ENCODE measurements at regions not wholly inside any gene's neighbourhood (a gene's known extent, or its start where the extent isn't known, plus 50 kb on each side); places are given as distances from the start of the nearest gene placed in this dataset.
"Not testable (repeated sequence)": the region's sequence is repeated elsewhere in the genome, so short reads cannot be mapped to it uniquely, and the experiment has no call there.

GRCh38 chr20:25997367-25998038 is 300.9 kb upstream of the ZNF337 start:
- DNase-seq; H3K9ac ChIP-seq (ENCODE audit: low read depth in 2 of 2, low read length in 2 of 2); H3K27ac ChIP-seq; H3K36me3 ChIP-seq; H3K9me3 ChIP-seq; H3K4me1 ChIP-seq; intact Hi-C loops (cut with DNase I); H3K4me3 ChIP-seq; H3K27me3 ChIP-seq: not testable (repeated sequence)

DNA sequence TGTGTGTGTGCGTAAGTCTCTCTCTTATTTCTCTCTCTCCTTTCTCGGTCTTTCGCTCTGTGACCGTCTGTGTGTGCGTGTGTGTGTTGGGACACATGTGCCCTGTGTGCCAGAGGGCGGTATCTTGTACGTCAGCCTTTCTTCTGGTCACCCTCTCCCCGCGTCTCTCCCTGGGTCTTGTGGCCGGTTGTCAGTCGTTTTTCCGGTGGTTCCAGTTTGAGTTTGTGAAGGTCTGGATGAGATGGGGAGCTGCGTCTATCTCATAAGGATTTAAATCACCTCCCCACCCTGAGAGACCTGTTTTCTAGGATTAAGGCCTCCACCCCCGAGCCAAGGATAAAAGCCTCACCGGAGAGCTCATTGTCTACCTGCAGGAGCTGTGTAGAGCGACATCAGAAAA is 295.5 kb upstream of the ZNF337 start:
- DNase-seq: no peak

GRCh38 chr20:25991756-25992130 is 295.1 kb upstream of the ZNF337 start:
- TF ChIP-seq CTCF (IDR thresholded peaks at IDR 0.05): no peak
- no peaks in the 10 kb centered on the region for H3K9me3 ChIP-seq
- H3K36me3 ChIP-seq: no peaks in the 10 kb centered on the region
- no peak overlapping the region for H3K4me3 ChIP-seq
- no peaks in the 10 kb centered on the region for H3K27me3 ChIP-seq
- no peaks in the 10 kb centered on the region for H3K4me1 ChIP-seq
- no peak for DNase-seq
- H3K9ac ChIP-seq (ENCODE audit: low read depth in 2 of 2, low read length in 2 of 2): no peak overlapping the region
- intact Hi-C loops (cut with DNase I): no loop called here
- no peak overlapping the region for H3K27ac ChIP-seq

More for the DNA sequence above, 295.5 kb upstream of the ZNF337 start:
- Histone ChIP-seq H3K27ac (no peak overlapping the region), H3K27me3 (no peaks in the 10 kb centered on the region), H3K9me3 (no peaks in the 10 kb centered on the region), H3K4me3 (no peak overlapping the region), H3K4me1 (no peaks in the 10 kb centered on the region), H3K36me3 (no peaks in the 10 kb centered on the region), H3K9ac (ENCODE audit: low read depth in 2 of 2, low read length in 2 of 2) (no peak overlapping the region)
- intact Hi-C loops (cut with DNase I): no loop called here
- no peak for TF ChIP-seq CTCF (IDR thresholded peaks at IDR 0.05)

DNA sequence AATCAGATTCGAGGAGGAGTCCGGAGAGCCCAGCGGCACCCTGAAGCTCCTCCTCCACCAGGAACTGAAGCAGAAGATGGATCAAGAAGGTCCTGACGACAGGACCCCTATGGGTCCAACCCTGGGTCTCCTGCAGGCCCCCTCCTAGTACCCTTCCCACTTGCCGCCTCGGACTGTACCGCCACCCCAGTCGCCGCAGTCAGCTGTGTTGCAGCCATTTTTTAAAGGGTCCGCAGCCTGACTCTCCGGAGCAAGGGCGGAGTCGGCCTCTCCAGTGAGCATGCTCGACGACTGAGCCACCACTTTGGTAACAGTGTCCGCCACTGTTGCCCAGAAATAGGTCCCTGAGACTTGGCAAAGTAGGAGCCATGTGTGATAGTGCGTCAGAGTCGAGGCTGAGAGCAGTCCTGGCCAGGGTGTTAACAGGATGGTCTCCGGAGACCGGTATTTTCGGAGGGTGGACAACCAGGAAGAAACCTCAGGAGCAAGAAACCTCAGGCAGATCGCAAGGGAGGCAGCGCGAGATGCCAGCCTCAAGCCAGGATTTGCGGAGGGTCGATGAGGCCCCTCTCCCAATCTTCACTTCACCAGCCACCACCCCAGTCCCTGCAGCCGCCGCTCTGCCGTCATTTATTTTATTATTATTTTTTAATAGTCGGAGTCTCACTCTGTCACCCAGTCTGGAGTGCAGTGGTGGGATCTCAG is 294.6 kb upstream of the ZNF337 start:
- intact Hi-C loops (cut with DNase I): no loop called here
- Histone ChIP-seq H3K9me3 (no peaks in the 10 kb centered on the region), H3K4me1 (no peaks in the 10 kb centered on the region), H3K9ac (ENCODE audit: low read depth in 2 of 2, low read length in 2 of 2) (no peak overlapping the region), H3K27me3 (no peaks in the 10 kb centered on the region), H3K4me3 (no peak overlapping the region), H3K36me3 (no peaks in the 10 kb centered on the region), H3K27ac (no peak overlapping the region)
- DNase-seq: no peak
- no peak for TF ChIP-seq CTCF (IDR thresholded peaks at IDR 0.05)

GRCh38 chr20:25989686-25990085 is 293.0 kb upstream of the ZNF337 start:
- intact Hi-C loops (cut with DNase I); H3K27ac ChIP-seq; H3K36me3 ChIP-seq; H3K27me3 ChIP-seq; H3K4me1 ChIP-seq; H3K4me3 ChIP-seq; H3K9ac ChIP-seq (ENCODE audit: low read depth in 2 of 2, low read length in 2 of 2); DNase-seq; H3K9me3 ChIP-seq: not testable (repeated sequence)

GRCh38 chr20:25989196-25989595 is 292.5 kb upstream of the ZNF337 start:
- no peak for TF ChIP-seq CTCF (IDR thresholded peaks at IDR 0.05)
- no peak for DNase-seq
- no peak overlapping the region for H3K27ac ChIP-seq
- intact Hi-C loops (cut with DNase I): no loop called here
- no peaks in the 10 kb centered on the region for H3K36me3 ChIP-seq
- no peak overlapping the region for H3K4me3 ChIP-seq
- H3K27me3 ChIP-seq: no peaks in the 10 kb centered on the region
- H3K9me3 ChIP-seq: no peaks in the 10 kb centered on the region
- no peak overlapping the region for H3K9ac ChIP-seq (ENCODE audit: low read depth in 2 of 2, low read length in 2 of 2)
- H3K4me1 ChIP-seq: no peaks in the 10 kb centered on the region

GRCh38 chr20:25987928-25988560 is 291.4 kb upstream of the ZNF337 start:
- not testable (repeated sequence) for H3K27ac ChIP-seq, H3K27me3 ChIP-seq

More at GRCh38 chr20:25987928-25988560, 291.4 kb upstream of the ZNF337 start:
- H3K9me3 ChIP-seq; H3K9ac ChIP-seq (ENCODE audit: low read depth in 2 of 2, low read length in 2 of 2); intact Hi-C loops (cut with DNase I); H3K36me3 ChIP-seq; DNase-seq; H3K4me3 ChIP-seq; H3K4me1 ChIP-seq: not testable (repeated sequence)
